ENCODE measurements at regions not wholly inside any gene's neighbourhood (a gene's known extent, or its start where the extent isn't known, plus 50 kb on each side); places are given as distances from the start of the nearest gene placed in this dataset.

DNA sequence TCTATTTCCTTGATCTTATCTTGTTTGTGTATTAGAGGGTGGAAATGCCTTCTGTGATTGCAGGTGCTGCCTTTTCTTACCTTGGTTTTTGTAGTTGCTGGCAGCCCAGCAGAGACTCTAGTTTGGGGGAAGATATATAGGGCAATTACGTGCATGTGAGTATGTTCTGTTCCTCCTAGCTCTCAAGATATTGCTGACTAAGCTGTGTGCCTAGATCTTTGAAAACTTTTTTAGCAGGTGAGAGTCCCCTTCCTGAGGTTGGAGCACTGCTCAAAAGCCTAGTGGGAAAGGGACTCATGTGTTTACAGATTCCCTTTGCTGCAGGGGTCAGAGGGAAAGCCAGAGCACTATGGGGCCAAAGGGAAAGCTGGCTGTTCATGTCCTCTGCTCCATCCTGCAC lies 136.1 kb downstream of the VSIG4 start:
- TF ChIP-seq, protein P1, sequence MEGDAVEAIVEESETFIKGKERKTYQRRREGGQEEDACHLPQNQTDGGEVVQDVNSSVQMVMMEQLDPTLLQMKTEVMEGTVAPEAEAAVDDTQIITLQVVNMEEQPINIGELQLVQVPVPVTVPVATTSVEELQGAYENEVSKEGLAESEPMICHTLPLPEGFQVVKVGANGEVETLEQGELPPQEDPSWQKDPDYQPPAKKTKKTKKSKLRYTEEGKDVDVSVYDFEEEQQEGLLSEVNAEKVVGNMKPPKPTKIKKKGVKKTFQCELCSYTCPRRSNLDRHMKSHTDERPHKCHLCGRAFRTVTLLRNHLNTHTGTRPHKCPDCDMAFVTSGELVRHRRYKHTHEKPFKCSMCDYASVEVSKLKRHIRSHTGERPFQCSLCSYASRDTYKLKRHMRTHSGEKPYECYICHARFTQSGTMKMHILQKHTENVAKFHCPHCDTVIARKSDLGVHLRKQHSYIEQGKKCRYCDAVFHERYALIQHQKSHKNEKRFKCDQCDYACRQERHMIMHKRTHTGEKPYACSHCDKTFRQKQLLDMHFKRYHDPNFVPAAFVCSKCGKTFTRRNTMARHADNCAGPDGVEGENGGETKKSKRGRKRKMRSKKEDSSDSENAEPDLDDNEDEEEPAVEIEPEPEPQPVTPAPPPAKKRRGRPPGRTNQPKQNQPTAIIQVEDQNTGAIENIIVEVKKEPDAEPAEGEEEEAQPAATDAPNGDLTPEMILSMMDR (IDR thresholded peaks at IDR 0.05; ENCODE audit: borderline replicate concordance, extremely low read depth, low read length, poor library complexity, severe bottlenecking) = no peak
- no peak for TF ChIP-seq EZH2 (IDR thresholded peaks at IDR 0.05; ENCODE audit: borderline replicate concordance, low read depth, low read length, severe bottlenecking)
